ENCODE measurements at regions not wholly inside any gene's neighbourhood (a gene's known extent, or its start where the extent isn't known, plus 50 kb on each side); places are given as distances from the start of the nearest gene placed in this dataset.

GRCh38 chr5:166074582-166075481, 2216.6 kb upstream of the WWC1 start:
- H3K27ac ChIP-seq, result no peak overlapping the region
- TF ChIP-seq, protein P1, sequence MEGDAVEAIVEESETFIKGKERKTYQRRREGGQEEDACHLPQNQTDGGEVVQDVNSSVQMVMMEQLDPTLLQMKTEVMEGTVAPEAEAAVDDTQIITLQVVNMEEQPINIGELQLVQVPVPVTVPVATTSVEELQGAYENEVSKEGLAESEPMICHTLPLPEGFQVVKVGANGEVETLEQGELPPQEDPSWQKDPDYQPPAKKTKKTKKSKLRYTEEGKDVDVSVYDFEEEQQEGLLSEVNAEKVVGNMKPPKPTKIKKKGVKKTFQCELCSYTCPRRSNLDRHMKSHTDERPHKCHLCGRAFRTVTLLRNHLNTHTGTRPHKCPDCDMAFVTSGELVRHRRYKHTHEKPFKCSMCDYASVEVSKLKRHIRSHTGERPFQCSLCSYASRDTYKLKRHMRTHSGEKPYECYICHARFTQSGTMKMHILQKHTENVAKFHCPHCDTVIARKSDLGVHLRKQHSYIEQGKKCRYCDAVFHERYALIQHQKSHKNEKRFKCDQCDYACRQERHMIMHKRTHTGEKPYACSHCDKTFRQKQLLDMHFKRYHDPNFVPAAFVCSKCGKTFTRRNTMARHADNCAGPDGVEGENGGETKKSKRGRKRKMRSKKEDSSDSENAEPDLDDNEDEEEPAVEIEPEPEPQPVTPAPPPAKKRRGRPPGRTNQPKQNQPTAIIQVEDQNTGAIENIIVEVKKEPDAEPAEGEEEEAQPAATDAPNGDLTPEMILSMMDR (IDR thresholded peaks at IDR 0.05), result no peak

DNA sequence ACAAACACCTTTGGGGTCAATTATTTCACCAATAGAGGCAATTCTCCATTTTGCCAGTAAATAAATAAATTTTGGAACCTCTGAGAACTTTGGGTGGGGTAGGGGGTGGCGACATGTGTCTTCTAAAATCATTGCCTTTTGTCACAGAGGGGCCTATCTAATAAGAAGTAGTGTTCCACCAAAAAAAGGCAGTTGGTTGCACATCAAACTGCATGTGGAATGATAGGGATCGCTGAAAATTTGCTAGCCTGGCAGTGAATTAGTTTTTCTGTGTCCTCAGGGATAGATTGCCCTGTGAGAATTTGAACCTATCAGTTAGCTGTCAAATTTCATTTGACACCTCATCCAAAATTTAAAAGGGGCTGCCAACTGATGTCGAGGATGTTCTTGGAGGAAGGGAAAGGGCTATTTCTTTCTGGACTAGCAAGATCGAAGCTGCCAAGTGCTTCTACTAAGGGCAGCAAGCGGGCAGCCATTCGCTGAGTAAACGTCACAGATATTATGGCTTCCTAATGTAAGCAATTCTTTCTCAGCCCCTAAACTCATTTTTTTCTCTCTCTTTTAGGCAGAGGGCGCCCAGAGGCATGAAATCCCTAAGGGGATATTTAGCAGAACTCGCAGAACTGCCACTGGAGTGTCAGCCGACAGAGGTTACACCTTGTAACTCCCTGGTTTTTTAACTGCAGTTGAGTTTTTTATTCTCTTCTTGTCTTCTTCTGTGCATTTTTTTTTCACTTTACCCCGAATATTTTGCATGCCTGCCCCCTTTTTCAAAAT, 2208.1 kb upstream of the WWC1 start:
- TF ChIP-seq ZFX (IDR thresholded peaks at IDR 0.05; ENCODE audit: borderline replicate concordance), result no peak
- TF ChIP-seq, protein P1 (IDR thresholded peaks at IDR 0.05), result no peak
- no peak overlapping the region for H3K27ac ChIP-seq

DNA sequence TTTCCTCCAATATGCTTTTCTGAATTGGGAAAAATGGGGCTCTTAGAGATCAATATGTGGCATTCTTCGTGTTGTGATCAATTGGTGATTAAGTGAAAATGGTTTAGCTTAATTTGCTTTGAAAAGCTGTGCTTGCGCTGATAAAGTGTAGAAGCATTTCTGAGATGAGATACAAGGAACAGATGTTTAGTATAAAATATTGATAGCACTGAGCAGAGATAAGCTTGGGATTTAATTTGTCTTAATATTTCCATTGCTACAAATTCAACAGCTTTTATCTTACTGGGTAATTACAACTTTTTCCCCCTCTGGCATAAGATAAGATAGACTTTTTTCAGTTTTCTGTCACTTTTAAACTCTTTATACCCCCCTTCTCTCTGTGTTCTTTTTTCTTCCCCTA, 2204.9 kb upstream of the WWC1 start:
- H3K27ac ChIP-seq, result no peak overlapping the region
- TF ChIP-seq ZFX (IDR thresholded peaks at IDR 0.05; ENCODE audit: borderline replicate concordance), result no peak
- TF ChIP-seq, protein P1 (IDR thresholded peaks at IDR 0.05), result no peak

DNA sequence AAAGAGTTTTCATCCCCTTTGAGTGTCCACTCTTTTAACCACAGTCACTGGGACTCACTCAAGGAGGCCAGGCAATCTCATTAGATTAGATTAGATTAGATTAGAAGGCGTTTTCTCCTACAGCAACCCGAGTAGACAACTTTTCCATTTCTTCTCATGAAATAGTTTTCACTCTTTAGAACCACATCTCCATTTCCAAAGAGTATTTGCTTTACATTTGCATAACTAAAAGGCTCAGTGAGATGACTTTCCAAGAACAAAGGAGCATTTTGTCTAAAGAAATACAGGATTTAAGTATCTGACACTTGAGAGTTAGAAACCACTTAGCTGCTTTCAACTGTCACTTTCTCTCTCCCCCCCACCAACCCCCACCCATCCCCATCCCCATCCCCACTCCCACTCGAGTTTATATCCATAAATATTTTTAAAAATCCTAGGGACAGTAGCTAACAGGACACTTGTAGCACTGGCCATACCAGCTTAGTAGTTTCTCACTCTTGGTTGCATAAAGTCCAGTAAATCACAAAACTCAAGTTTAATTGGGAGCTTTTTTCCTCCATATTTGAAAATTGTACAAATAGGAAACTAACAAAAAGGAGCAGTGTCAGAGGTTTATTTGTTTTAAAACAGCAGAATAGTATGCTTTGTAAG, 2202.9 kb upstream of the WWC1 start:
- no peak for TF ChIP-seq ZFX (IDR thresholded peaks at IDR 0.05; ENCODE audit: borderline replicate concordance)
- TF ChIP-seq, protein P1 (IDR thresholded peaks at IDR 0.05), result no peak
- no peak overlapping the region for H3K27ac ChIP-seq

DNA sequence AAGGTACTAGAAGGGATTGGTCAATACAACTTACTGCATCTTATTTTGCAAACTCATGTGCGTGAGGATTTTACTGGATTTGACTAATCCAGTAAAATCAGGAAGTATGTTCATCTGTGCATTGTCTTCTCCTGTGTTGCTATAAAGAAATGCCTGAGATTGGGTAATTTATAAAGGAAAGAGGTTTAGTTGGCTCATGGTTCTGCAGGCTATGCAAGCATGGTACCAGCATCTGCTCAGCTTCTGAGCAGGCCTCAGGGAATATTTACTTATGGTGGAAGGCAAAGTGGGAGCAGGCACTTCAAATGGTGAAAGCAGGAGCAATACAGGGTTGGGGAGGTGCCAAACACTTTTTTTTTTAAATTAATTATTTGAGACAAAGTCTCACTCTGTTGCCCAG, 2199.5 kb upstream of the WWC1 start:
- no peak overlapping the region for H3K27ac ChIP-seq
- no peak for TF ChIP-seq ZFX (IDR thresholded peaks at IDR 0.05; ENCODE audit: borderline replicate concordance)
- TF ChIP-seq, protein P1 (IDR thresholded peaks at IDR 0.05), result no peak

GRCh38 chr5:166093312-166093711, 2198.1 kb upstream of the WWC1 start:
- TF ChIP-seq, protein P1 (IDR thresholded peaks at IDR 0.05), result no peak
- TF ChIP-seq ZFX (IDR thresholded peaks at IDR 0.05; ENCODE audit: borderline replicate concordance), result no peak
- no peak overlapping the region for H3K27ac ChIP-seq
